HG03108 (cell line): ENCODE measurements at regions not wholly inside any gene's neighbourhood (a gene's known extent, or its start where the extent isn't known, plus 50 kb on each side); places are given as distances from the start of the nearest gene placed in this dataset.

ENCODE experiments used
- ATAC-seq: cut with Tn5 transposase; IDR thresholded peaks from one replicate; pipeline ENCODE4 v1.9.1; 2021; ENCODE audit warnings: moderate library complexity; ENCODE audit not compliant: unreplicated experiment

DNA sequence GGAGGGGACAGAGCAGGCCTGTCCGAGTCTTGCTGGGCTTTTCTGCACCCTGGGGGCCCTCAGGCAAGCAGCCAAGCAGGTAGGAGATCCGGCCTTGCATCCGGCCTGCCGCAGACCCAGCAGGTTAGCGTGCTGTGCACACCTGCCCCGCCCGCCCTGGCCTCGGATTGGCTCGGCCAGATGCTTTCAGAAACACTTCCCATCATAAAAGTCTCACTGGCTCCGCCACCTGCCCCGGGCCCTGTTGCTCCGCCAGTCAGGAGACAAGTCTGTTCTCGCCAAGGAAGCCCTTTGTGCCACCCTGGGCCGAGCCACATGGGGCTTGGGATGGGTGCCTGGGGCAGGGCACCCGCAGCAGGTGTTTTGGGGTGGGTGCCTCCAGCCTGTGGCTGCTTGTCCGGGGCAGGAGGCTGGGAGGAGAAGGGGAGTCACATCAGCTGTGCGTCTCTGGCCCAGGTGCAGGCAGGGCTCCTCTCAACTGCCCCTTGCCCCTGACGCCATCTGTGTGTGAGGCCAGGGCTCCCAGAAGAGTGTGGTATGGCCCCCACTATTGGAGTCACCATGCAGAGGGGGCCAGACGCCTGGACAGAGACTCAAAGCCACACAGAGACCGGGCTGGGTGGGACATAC lies 228.2 kb upstream of the GSE1 start:
- no peak for ATAC-seq

DNA sequence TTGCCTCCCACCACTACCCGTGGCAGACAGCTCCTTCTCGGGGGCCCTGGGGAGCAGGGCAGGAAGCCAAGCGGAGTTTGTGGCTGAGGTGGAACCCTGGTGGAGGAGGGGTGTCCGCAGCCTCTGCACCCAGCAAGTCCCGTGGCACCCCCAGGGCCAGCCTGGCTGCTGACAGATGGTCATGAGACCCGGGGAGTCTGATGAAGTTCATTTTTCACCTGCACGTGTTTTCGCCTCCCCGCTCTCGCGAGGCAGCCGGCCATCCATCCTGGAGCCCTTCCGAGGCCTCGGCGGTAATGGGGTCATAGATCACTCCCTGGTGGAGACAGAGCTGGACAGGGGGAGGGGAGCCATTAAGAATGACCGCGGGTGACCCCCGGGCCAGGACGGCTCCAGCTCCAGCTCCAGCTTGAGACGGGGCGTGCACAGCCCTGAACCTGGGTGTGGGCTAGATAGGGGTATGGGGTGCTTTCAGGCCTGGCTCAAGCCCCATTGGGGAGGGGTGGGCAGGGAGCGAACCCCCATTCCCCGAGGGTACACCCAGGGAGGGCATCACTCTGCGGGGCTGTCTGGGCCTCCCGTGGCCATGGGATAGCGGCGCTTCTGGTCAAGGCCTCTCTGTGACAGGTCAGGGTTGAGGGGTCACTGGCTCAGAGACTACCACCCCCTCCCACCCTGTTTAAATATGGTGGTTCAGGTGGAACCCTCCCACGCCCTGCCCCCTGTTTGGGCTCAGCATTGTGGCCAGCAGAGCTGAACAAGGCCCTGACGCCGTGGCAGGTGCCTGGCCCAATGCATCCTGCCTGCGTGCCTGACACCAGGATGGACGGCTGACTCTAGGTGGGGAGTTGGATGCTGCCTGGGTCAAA lies 227.4 kb upstream of the GSE1 start:
- ATAC-seq: no peak

DNA sequence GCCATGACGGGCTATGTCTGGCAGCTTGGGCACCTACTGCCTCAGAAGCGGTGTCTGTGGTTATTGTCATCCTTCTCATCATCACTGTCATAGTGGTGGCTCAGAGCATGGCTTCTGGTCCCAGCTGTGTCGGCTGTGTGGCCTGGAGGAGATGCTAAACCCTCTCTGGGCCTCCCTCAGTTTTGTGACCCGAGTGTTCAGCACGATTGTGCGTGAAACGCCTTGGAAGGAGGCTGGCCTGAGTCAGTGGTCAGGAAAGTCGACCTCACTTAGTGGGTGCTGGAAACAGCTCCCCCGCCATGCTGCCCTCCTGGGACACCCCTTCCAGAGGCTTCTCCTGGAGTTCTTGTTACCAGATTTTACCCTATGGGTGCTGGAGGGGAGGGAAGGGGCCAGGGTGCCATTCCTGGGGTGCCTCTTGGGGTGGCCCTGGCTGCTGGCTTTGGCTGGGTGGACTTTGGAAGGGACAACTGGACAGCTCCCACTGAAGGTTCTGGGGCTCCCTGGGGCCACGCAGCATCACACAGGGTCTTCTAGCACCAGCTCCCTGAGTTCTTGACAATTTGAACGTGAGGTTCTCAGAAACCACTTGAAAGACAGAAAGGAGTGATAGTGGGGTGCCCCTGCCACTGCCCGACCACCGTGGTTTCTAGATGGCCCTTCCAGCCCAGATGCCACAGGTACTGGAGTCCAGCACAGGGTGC lies 226.5 kb upstream of the GSE1 start:
- ATAC-seq: no peak

- no peak for ATAC-seq
Measured at GRCh38 chr16:85387171-85387507, 226.0 kb upstream of the GSE1 start.

DNA sequence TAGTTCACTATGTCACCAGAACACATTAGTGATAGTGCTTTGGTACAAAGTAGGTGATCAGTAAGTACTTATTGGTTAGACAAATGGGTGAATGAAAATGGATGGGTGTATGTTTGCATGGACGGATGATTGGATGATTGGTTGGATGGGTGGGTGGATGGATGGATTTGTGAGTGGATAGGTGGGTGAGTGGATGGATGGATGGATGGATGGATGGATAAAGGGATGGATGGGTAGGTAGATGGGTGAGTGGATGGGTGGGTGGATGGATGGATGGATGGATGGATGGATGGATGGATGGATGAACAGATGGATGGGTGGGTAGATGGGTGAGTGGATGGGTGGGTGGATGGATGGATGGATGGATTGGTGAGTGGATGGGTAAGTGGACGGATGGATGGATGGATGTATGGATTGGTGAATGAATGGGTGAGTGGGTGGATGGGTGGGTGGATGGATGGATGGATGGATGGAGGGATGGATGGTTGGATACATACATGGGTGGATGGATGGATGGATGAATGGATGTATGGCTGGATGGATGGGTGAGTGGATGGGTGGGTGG lies 225.3 kb upstream of the GSE1 start:
- ATAC-seq: no peak

DNA sequence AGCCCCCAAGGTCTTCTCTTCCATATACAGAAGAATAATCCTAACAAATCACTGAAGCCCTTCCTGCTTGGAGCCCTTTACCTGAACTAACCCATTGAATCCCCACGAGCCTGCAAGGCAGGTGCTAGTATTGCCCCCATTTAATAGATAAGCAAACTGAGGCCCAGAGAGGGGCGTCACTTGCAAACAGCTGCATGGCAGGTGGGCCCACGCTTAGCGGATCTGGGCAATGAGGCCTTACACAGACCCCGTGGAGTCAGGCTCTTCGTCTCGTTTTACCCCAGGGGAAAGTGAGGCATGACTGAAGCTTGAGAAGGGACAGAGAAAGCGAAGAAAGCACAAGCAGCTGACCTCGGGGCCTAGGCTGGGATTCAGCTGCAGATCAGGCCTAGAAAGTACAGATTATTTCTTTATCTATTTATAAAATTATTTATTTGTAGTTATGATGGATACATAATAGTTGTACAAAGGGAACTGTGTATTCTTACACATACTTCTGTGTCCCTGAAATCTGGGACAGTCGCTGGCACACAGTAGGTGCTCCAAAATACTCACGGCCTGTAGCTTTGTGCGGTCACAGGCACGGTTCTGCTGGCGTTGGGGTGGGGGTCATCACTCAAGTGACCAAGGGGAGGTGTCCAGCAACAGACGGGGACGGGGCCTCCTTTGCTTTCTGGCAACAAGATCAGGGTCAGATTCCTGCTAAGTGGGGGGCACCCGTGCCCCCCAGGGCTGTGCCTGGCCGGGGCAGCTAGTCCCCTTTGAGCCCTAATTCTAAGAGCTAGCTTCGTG lies 223.2 kb upstream of the GSE1 start:
- no peak for ATAC-seq

DNA sequence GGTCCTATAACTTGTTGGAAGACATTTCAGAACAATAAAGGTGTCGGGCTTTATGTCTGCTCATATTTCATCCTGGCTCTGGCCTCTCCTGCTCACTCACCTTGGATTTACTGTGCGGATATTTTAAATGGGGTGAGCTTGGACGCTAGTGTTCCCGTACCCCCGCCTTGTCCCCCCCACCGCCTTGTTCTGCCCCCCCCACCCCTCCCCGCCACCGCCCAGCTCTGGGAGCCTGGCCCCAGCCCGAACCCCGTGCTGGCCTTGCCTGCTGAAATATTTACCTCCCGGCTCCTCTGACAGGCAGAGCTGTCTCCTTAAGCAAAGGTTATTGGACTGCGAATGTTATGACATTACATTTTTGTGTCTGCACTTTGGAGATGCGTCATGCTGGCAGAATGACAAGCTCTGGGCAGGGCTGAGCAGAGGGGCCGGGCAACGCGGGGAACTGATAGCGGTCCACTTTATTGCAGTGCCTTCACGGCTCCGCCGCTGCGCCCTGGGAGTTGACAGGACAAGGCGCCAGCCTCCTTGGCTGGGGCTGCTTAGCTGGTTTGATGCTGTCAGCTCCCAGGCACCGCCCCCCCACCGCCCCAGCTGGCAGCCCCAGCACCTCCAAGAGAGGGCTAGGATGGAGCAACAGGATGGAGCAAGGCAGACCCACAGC lies 222.5 kb upstream of the GSE1 start:
- ATAC-seq: no peak

GRCh38 chr16:85391175-85391707 lies 221.9 kb upstream of the GSE1 start:
- ATAC-seq: no peak

- no peak for ATAC-seq
Measured at GRCh38 chr16:85391769-85392583, 221.1 kb upstream of the GSE1 start.

- ATAC-seq: no peak
Measured at GRCh38 chr16:85392756-85393673, 220.1 kb upstream of the GSE1 start.

- ATAC-seq: no peak
Measured at GRCh38 chr16:85393674-85394451, 219.3 kb upstream of the GSE1 start.

DNA sequence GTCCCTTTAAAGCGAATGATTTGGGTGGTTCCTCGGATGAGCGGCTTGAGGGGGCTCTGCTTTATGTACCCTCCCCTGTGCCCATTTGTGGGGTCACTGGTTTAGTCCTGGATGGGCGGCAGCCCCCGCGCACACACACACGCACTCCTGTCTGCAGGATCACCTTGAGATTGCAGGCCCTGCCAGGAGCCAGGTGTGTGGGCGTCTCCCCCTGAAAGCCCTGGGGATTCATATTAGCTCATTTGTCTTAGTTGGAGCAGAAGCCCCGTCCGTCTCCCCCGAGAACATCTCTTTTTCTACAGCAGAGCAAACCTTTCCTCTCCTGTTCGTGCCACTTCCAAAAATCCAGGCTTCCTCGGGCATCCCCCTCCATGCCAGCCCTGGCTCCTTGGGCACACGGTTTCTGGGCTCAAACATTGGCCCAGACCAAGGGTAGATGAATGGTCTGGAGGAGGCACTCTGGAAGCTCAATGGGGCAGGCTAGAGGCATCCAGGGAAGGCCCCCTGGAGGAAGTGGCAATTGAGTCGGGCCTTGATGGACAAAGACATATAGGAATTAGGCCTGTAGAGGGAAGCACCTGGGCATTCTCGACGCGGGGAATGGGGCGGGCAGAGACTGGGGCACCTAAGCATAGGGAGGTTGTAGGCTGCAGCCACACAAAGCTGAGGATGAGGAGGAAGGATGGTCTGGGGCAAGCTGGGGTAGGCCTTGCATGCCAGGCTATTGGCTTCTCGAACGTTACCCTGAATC lies 218.5 kb upstream of the GSE1 start:
- ATAC-seq: no peak

DNA sequence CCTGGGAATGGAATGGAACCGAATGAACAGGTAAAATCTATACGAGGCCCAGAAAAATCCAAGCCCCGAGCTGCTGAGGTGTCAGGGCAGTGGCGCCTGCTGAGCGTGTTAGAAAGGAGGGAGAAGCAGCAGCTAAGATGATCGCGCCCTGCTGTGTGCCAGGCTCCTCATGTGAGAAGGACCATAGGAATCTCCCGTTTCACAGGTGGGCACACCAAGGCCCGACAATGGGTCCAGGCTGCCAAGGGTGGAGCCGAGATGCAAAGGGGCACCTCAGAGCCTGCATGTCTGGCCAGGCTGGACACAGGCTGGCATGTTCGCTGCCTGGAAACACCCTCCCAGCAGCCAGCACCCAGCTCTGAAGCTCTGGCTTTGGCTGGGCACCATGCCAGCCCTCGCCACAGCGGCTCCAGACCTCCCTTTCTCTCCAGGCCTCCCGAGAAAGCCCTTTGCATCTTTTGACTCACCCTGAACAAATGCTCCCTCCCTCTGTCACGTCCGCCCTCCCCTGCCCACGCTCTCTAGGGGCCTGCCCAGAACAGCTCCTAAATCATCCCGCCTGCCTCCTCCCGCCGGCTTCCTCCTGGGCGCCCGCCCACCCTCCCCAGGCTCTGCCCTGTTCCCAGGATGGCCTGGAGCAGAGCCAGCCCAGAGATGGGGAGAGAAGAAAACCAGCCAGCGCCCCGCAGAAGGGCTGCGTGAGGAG lies 217.8 kb upstream of the GSE1 start:
- no peak for ATAC-seq

- no peak for ATAC-seq
Measured at GRCh38 chr16:85395913-85396878, 216.9 kb upstream of the GSE1 start.
